Endothelial cell of umbilical vein (primary cell): ENCODE measurements at regions not wholly inside any gene's neighbourhood (a gene's known extent, or its start where the extent isn't known, plus 50 kb on each side); places are given as distances from the start of the nearest gene placed in this dataset.

Experiments
- BruUV-seq: library from RNA; stranded (reverse); fragments of 400-500 nt; replicated peaks from 2 replicates; lab custom pipeline; 2021; lab: Mats Ljungman, UMichigan
- CTCF ChIA-PET: fragments of 300-600, 350-600 bp; sonication (Branson Sonifier 250); formaldehyde crosslinking; loops from one replicate; lab custom pipeline; 2021; ENCODE audit warnings: antibody characterized with exemption, inconsistent platforms; lab: Charles Lee
- POLR2A ChIA-PET: fragments of 300-600, 350-600 bp; sonication (Branson Sonifier 250); formaldehyde crosslinking; loops from one replicate; lab custom pipeline; 2021; ENCODE audit warnings: antibody characterized with exemption, inconsistent platforms; lab: Charles Lee
- DNase-seq: peaks from one replicate; pipeline ENCODE4 v3.0.0-alpha.2; 2011; ENCODE audit warnings: low read depth, low spot score
- FAIRE-seq: peaks from 2 replicates; lab custom pipeline; 2011; peaks lifted over from hg19 to GRCh38; lab: Jason Lieb, UNC
- H2AFZ ChIP-seq: 2 replicates; pipeline ENCODE4 v1.6.0; 2012; ENCODE audit warnings: low read depth, low read length, control low read depth, inconsistent platforms
- H3K27ac ChIP-seq: 2 replicates; pipeline ENCODE4 v1.5.1; 2011; ENCODE audit warnings: low read depth, mild to moderate bottlenecking, control low read depth, low read length, moderate library complexity; ENCODE audit not compliant: insufficient read depth
- H3K27me3 ChIP-seq, 2 experiments: 2 replicates each; pipeline versions ENCODE4 v1.6.0 to v1.6.1; 2011; ENCODE audit warnings: low read length in 2 of 2, mixed read lengths in 1 of 2; ENCODE audit not compliant: control insufficient read depth in 2 of 2, insufficient read depth in 2 of 2
- H3K36me3 ChIP-seq, 2 experiments: 2 replicates in 1 of 2; 3 replicates in 1 of 2; pipeline ENCODE4 v1.5.1; 2011; ENCODE audit warnings: low read length in 2 of 2, mild to moderate bottlenecking in 1 of 2, moderate library complexity in 1 of 2; ENCODE audit not compliant: control insufficient read depth in 2 of 2, insufficient read depth in 2 of 2; ENCODE audit errors: extremely low read depth in 1 of 2
- H3K4me1 ChIP-seq: 3 replicates; pipeline ENCODE4 v1.5.1; 2011; ENCODE audit warnings: mild to moderate bottlenecking, low read length; ENCODE audit not compliant: control insufficient read depth, insufficient read depth; ENCODE audit errors: extremely low read depth
- H3K4me2 ChIP-seq: 2 replicates; pipeline ENCODE4 v1.6.1; 2011; ENCODE audit warnings: low read length, control low read depth, mixed read lengths; ENCODE audit not compliant: insufficient read depth
- H3K4me3 ChIP-seq, 3 experiments: fragments of 200-600 bp in 1 of 3; sonication (generic), shearing (Covaris generic) in 1 of 3; replicated peaks in 1 of 3; 2 replicates each; pipeline ENCODE4 v1.5.1; 2011 to 2016; ENCODE audit warnings: control low read depth in 3 of 3, low read length in 3 of 3, mild to moderate bottlenecking in 2 of 3, inconsistent platforms in 1 of 3, low read depth in 1 of 3, moderate library complexity in 1 of 3; ENCODE audit not compliant: insufficient read depth in 1 of 3
- H3K79me2 ChIP-seq: 2 replicates; pipeline ENCODE4 v1.6.0; 2012; ENCODE audit warnings: low read length, inconsistent platforms; ENCODE audit not compliant: control insufficient read depth, insufficient read depth
- H3K9ac ChIP-seq: replicated peaks from 2 replicates; pipeline ENCODE3; 2011; ENCODE audit warnings: low read length, control low read depth; ENCODE audit not compliant: insufficient read depth; ENCODE audit errors: extremely low read depth
- H3K9me1 ChIP-seq: replicated peaks from 3 replicates; pipeline ENCODE4 v1.6.0; 2011; ENCODE audit warnings: mild to moderate bottlenecking, low read length; ENCODE audit not compliant: control insufficient read depth, insufficient read depth; ENCODE audit errors: extremely low read depth
- H3K9me3 ChIP-seq: replicated peaks from 2 replicates; pipeline ENCODE4 v1.5.1; 2012; ENCODE audit warnings: low read length, inconsistent platforms; ENCODE audit not compliant: control insufficient read depth, insufficient read depth
- H4K20me1 ChIP-seq: replicated peaks from 2 replicates; pipeline ENCODE3; 2011; ENCODE audit warnings: mild to moderate bottlenecking, low read length; ENCODE audit not compliant: control insufficient read depth, insufficient read depth; ENCODE audit errors: extremely low read depth
- EZH2 ChIP-seq: IDR thresholded peaks from 2 replicates; pipeline ENCODE4 v1.6.1; 2012; ENCODE audit warnings: borderline replicate concordance, low read depth, mild to moderate bottlenecking, moderate library complexity, low read length, inconsistent platforms; ENCODE audit not compliant: severe bottlenecking
- GATA2 ChIP-seq: IDR thresholded peaks from 2 replicates; pipeline ENCODE4 v1.7.0; 2011; ENCODE audit warnings: low read depth, mild to moderate bottlenecking, moderate library complexity, mixed read lengths, low read length; ENCODE audit not compliant: insufficient read length, insufficient read depth
- JUN ChIP-seq: IDR thresholded peaks from 2 replicates; pipeline ENCODE4 v1.6.1; 2011; ENCODE audit warnings: borderline replicate concordance, low read depth; ENCODE audit not compliant: insufficient read length, insufficient read depth
- dilution Hi-C: fragments of 300-500 bp; cut with MboI; formaldehyde crosslinking; loops from one replicate; pipeline ENCODE4 v1.15.0; 2019; ENCODE audit warnings: low sequenced_read_pairs; ENCODE audit not compliant: extremely low pct_ligation_motif_present
- intact Hi-C: fragments of 100-400 bp; cut with micrococcal nuclease; formaldehyde crosslinking; loops from one replicate; pipeline ENCODE4 v1.10.0; 2022
- TF ChIP-seq, protein P1 (sequence below), 2 donors: IDR thresholded peaks; 1 replicate in 1 of 2; 2 replicates in 1 of 2; pipeline ENCODE4 v1.5.1; 2011; ENCODE audit warnings: low read length in 2 of 2, mild to moderate bottlenecking in 2 of 2, moderate library complexity in 2 of 2, control low read depth in 1 of 2, inconsistent platforms in 1 of 2, low read depth in 1 of 2; ENCODE audit not compliant: insufficient read depth in 1 of 2; ENCODE audit errors: extremely low read depth in 1 of 2

DNA sequence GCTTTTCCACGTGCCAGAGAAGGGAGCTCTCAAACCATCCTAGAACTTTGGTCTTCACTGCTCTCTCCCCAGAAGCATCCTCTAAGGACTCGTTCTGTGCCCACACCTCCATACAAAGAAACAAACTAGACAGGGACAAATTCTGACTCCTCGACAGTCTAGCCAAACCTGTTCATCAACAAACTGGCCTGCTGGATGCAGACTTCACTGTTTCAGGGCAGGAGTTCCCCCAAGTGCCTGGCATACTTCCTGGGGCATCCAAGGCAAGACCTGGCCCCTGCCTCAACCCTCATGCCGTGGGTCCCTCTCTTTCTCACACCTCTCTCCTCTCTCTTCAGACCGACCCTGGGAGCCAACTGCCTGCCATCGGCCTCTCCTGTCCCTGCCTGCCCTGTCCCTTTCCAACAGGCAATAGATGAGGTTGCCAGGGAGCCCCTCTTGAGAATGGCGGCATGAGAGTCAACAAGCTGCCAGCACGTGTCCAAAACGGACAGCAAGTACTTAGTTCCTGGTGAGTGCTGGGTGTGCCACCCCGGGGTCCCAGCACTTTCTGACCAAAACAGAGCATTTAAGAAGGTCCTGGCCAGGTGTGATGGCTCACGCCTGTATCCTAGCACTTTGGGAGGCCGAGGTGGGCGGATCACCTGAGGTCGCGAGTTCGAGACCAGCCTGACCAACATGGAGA lies 79.1 kb upstream of the HES1 start:
- FAIRE-seq: no peak

More for the DNA sequence above, 79.1 kb upstream of the HES1 start:
- no TSS peak for BruUV-seq
- intact Hi-C loops: no loop called here
- no peak for DNase-seq
- dilution Hi-C loops: no loop called here
- H3K4me1 ChIP-seq: peaks cover 4% of the 10 kb centered on the region
- H3K9ac ChIP-seq: no peak overlapping the region
- no peak for TF ChIP-seq JUN
- no peak for TF ChIP-seq EZH2
- TF ChIP-seq GATA2: no peak
- TF ChIP-seq, protein P1, sequence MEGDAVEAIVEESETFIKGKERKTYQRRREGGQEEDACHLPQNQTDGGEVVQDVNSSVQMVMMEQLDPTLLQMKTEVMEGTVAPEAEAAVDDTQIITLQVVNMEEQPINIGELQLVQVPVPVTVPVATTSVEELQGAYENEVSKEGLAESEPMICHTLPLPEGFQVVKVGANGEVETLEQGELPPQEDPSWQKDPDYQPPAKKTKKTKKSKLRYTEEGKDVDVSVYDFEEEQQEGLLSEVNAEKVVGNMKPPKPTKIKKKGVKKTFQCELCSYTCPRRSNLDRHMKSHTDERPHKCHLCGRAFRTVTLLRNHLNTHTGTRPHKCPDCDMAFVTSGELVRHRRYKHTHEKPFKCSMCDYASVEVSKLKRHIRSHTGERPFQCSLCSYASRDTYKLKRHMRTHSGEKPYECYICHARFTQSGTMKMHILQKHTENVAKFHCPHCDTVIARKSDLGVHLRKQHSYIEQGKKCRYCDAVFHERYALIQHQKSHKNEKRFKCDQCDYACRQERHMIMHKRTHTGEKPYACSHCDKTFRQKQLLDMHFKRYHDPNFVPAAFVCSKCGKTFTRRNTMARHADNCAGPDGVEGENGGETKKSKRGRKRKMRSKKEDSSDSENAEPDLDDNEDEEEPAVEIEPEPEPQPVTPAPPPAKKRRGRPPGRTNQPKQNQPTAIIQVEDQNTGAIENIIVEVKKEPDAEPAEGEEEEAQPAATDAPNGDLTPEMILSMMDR (IDR thresholded peaks at IDR 0.05; ENCODE audit: extremely low read depth in 1 of 2, insufficient read depth in 1 of 2, low read depth in 1 of 2, low read length in 2 of 2): no peak
- ChIA-PET POLR2A (no interaction called here), CTCF (no interaction called here)
- no peaks in the 10 kb centered on the region for H3K9me1 ChIP-seq
- H3K4me2 ChIP-seq: no peak overlapping the region
- no peaks in the 10 kb centered on the region for H3K9me3 ChIP-seq
- H4K20me1 ChIP-seq: no peaks in the 10 kb centered on the region
- H2AFZ ChIP-seq: no peak overlapping the region
- H3K36me3 ChIP-seq: no peaks in the 10 kb centered on the region
- no peaks in the 10 kb centered on the region for H3K79me2 ChIP-seq
- H3K4me3 ChIP-seq: no peak overlapping the region
- no peak overlapping the region for H3K27ac ChIP-seq
- H3K27me3 ChIP-seq: no peaks in the 10 kb centered on the region
